Lower leg skin (tissue), 3 donors: ENCODE measurements at regions not wholly inside any gene's neighbourhood (a gene's known extent, or its start where the extent isn't known, plus 50 kb on each side); places are given as distances from the start of the nearest gene placed in this dataset.

Experiments used
- CTCF ChIP-seq, 3 donors: fragments of 450-650 bp; IDR thresholded peaks; one replicate each; pipeline ENCODE4 v1.5.1; 2016; ENCODE audit warnings: antibody characterized with exemption in 3 of 3, mild to moderate bottlenecking in 3 of 3, moderate library complexity in 2 of 3
- POLR2A ChIP-seq, 2 donors: fragments of 450-650 bp; IDR thresholded peaks; one replicate each; pipeline ENCODE4 v1.6.1; 2016 to 2017; ENCODE audit warnings: antibody characterized with exemption in 2 of 2, mild to moderate bottlenecking in 1 of 2, moderate library complexity in 1 of 2

GRCh38 chr2:147375073-147375472, 469.8 kb upstream of the ACVR2A start:
- TF ChIP-seq POLR2A (IDR thresholded peaks at IDR 0.05) (no peak), CTCF (IDR thresholded peaks at IDR 0.05) (no peak)
